ENCODE measurements at regions not wholly inside any gene's neighbourhood (a gene's known extent, or its start where the extent isn't known, plus 50 kb on each side); places are given as distances from the start of the nearest gene placed in this dataset.

DNA sequence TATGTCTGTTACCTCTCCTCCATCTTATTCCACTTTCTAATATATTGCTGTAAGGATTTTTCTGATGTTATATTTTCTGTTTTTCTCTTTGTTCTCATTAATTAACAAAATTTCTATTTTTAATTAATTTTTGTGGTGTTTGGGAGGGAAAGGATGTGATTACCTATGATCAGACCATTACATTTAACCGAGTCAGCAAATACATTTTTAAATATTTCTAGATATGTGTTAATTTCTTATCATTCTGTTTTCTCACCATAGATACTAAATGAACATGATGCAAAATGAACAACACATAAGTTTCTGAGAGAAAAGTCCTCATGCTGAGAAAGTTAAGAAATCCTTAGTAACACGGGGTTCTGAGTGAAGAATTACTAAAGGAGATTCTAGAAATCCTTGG, 80.6 kb upstream of the P2RY1 start:
- TF ChIP-seq EP300 (IDR thresholded peaks at IDR 0.05; ENCODE audit: borderline replicate concordance), result no peak
- TF ChIP-seq TCF12 (IDR thresholded peaks at IDR 0.05; ENCODE audit: low read depth), result no peak
- TF ChIP-seq, protein P1, sequence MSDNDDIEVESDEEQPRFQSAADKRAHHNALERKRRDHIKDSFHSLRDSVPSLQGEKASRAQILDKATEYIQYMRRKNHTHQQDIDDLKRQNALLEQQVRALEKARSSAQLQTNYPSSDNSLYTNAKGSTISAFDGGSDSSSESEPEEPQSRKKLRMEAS (IDR thresholded peaks at IDR 0.05), result no peak
- TF ChIP-seq USF1 (IDR thresholded peaks at IDR 0.05), result no peak
- TF ChIP-seq TAF1 (IDR thresholded peaks at IDR 0.05; ENCODE audit: low read depth), result no peak
- TF ChIP-seq FOXM1 (IDR thresholded peaks at IDR 0.05; ENCODE audit: borderline replicate concordance, low read depth), result no peak
- TF ChIP-seq CEBPB (IDR thresholded peaks at IDR 0.05), result no peak
- no peak for TF ChIP-seq EGR1 (IDR thresholded peaks at IDR 0.05)
- no peak for TF ChIP-seq RAD21 (IDR thresholded peaks at IDR 0.05; ENCODE audit: low read depth)
- TF ChIP-seq, protein P2, sequence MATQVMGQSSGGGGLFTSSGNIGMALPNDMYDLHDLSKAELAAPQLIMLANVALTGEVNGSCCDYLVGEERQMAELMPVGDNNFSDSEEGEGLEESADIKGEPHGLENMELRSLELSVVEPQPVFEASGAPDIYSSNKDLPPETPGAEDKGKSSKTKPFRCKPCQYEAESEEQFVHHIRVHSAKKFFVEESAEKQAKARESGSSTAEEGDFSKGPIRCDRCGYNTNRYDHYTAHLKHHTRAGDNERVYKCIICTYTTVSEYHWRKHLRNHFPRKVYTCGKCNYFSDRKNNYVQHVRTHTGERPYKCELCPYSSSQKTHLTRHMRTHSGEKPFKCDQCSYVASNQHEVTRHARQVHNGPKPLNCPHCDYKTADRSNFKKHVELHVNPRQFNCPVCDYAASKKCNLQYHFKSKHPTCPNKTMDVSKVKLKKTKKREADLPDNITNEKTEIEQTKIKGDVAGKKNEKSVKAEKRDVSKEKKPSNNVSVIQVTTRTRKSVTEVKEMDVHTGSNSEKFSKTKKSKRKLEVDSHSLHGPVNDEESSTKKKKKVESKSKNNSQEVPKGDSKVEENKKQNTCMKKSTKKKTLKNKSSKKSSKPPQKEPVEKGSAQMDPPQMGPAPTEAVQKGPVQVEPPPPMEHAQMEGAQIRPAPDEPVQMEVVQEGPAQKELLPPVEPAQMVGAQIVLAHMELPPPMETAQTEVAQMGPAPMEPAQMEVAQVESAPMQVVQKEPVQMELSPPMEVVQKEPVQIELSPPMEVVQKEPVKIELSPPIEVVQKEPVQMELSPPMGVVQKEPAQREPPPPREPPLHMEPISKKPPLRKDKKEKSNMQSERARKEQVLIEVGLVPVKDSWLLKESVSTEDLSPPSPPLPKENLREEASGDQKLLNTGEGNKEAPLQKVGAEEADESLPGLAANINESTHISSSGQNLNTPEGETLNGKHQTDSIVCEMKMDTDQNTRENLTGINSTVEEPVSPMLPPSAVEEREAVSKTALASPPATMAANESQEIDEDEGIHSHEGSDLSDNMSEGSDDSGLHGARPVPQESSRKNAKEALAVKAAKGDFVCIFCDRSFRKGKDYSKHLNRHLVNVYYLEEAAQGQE (IDR thresholded peaks at IDR 0.05; ENCODE audit: low read depth), result no peak
- no peak for TF ChIP-seq YY1 (IDR thresholded peaks at IDR 0.05; ENCODE audit: low read depth)
- TF ChIP-seq TEAD4 (IDR thresholded peaks at IDR 0.05), result no peak
